Endothelial cell of umbilical vein (primary cell): ENCODE measurements at regions not wholly inside any gene's neighbourhood (a gene's known extent, or its start where the extent isn't known, plus 50 kb on each side); places are given as distances from the start of the nearest gene placed in this dataset.

Experiments
- CTCF ChIP-seq, 2 donors: IDR thresholded peaks; 1 replicate in 1 of 2; 2 replicates in 1 of 2; pipeline ENCODE4 v1.5.1; 2011; ENCODE audit warnings: low read length in 2 of 2, mild to moderate bottlenecking in 2 of 2, moderate library complexity in 2 of 2, control low read depth in 1 of 2, inconsistent platforms in 1 of 2, low read depth in 1 of 2; ENCODE audit not compliant: insufficient read depth in 1 of 2; ENCODE audit errors: extremely low read depth in 1 of 2
- POLR2A ChIP-seq: IDR thresholded peaks from 2 replicates; pipeline ENCODE4 v1.6.1; 2012; ENCODE audit warnings: low read depth, mild to moderate bottlenecking, control low read depth, low read length

DNA sequence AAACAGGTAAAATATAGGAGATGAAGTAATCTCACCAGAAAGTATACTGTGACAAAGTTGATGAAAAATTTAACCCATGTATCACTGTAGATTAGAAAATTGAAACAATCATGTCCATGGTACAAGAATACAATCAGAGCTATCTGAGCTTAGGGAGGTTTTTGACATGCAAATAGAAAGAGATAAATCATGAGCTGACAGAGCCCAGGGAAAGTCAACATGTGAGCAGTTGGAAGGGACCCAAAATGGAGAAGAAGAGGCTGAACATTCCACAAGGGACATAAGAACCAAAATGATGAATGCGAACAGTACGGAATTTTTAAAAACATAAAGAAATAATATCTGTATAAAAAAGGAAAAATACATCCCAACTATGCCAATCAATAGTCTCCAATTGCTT, 395.4 kb upstream of the CYRIA start:
- no peak for TF ChIP-seq POLR2A
- TF ChIP-seq CTCF (IDR thresholded peaks at IDR 0.05; ENCODE audit: extremely low read depth in 1 of 2, insufficient read depth in 1 of 2, low read depth in 1 of 2, low read length in 2 of 2) = no peak
